ENCODE measurements at regions not wholly inside any gene's neighbourhood (a gene's known extent, or its start where the extent isn't known, plus 50 kb on each side); places are given as distances from the start of the nearest gene placed in this dataset.
"Not testable (repeated sequence)": the region's sequence is repeated elsewhere in the genome, so short reads cannot be mapped to it uniquely, and the experiment has no call there.

- WGBS: 20% methylated on average over 2 of the region's 48 CpGs
- TF ChIP-seq POLR2A (IDR thresholded peaks at IDR 0.05) (no peak), POLR2AphosphoS5 (IDR thresholded peaks at IDR 0.05) (peak in 1 of 3 donors; percentile 17)
- Histone ChIP-seq H3K36me3 (no peaks in the 10 kb centered on the region), H3K9me3 (no peaks in the 10 kb centered on the region), H3K27ac (no peak overlapping the region), H3K4me1 (peaks cover 5% of the 10 kb centered on the region), H3K4me3 (peak overlapping the region; percentile 18), H3K27me3 (peaks cover 21% of the 10 kb centered on the region)
- DNase-seq (ENCODE audit: low spot score in 2 of 2): peak; percentile 81 to 87
Observed at GRCh38 chr22:44620129-44620840, 81.7 kb upstream of the PRR5 start.

DNA sequence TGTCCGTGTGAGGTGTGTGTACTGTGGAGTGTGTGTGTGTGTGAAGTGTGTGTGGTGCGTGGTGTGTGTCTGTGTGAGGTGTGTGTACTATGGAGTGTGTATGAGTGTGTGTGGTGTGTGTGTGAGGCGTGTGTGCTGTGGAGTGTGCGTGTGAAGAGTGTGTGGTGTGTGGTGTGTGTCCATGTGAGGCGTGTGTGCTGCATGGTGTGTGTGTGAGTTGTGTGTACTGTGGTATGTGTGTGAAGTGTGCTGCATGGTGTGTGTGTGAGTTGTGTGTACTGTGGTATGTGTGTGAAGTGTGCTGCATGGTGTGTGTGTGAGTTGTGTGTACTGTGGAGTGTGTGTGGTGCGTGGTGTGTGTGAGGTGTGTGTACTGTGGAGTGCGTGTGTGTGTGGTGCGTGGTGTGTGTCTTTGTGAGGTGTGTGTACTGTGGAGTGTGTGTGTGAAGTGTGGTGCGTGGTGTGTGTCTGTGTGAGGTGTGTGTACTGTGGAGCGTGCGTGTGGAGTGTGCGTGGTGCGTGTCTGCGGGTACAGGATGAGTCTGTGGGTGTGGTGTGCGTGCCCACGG is 82.4 kb upstream of the PRR5 start:
- WGBS: 59% methylated on average over 16 of the region's 16 CpGs
- H3K27ac ChIP-seq; DNase-seq (ENCODE audit: low spot score in 2 of 2); H3K36me3 ChIP-seq; H3K9me3 ChIP-seq; H3K4me1 ChIP-seq; H3K4me3 ChIP-seq: not testable (repeated sequence)
- peaks cover 21% of the 10 kb centered on the region for H3K27me3 ChIP-seq

DNA sequence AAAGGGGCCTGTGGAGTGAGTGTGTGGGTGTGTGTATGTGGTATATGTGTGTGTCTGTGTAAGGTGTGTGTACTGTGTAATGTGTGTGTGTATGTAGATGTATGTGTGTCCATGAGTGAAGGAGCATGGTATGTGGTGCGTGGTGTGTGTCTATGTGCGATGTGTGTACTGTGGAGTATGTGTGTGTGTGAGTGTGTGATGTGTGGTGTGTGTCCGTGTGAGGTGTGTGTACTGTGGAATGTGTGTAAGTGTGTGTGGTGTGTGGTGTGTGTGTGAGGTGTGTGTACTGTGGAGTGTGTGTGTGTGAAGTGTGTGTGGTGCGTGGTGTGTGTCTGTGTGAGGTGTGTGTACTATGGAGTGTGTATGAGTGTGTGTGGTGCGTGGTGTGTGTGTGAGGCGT is 83.1 kb upstream of the PRR5 start:
- H3K27ac ChIP-seq; H3K36me3 ChIP-seq; H3K4me3 ChIP-seq; H3K9me3 ChIP-seq; DNase-seq (ENCODE audit: low spot score in 2 of 2); H3K4me1 ChIP-seq: not testable (repeated sequence)
- WGBS: 85% methylated on average over 6 of the region's 6 CpGs
- peaks cover 21% of the 10 kb centered on the region for H3K27me3 ChIP-seq

- peaks cover 5% of the 10 kb centered on the region for H3K4me1 ChIP-seq
- TF ChIP-seq EP300 (IDR thresholded peaks at IDR 0.05): no peak
- TF ChIP-seq, protein P1, sequence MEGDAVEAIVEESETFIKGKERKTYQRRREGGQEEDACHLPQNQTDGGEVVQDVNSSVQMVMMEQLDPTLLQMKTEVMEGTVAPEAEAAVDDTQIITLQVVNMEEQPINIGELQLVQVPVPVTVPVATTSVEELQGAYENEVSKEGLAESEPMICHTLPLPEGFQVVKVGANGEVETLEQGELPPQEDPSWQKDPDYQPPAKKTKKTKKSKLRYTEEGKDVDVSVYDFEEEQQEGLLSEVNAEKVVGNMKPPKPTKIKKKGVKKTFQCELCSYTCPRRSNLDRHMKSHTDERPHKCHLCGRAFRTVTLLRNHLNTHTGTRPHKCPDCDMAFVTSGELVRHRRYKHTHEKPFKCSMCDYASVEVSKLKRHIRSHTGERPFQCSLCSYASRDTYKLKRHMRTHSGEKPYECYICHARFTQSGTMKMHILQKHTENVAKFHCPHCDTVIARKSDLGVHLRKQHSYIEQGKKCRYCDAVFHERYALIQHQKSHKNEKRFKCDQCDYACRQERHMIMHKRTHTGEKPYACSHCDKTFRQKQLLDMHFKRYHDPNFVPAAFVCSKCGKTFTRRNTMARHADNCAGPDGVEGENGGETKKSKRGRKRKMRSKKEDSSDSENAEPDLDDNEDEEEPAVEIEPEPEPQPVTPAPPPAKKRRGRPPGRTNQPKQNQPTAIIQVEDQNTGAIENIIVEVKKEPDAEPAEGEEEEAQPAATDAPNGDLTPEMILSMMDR (IDR thresholded peaks at IDR 0.05): no peak
- no peak for TF ChIP-seq POLR2A (IDR thresholded peaks at IDR 0.05)
- no peak for TF ChIP-seq POLR2AphosphoS5 (IDR thresholded peaks at IDR 0.05)
- 74% methylated on average over 3 of the region's 17 CpGs for WGBS
- H3K27me3 ChIP-seq: peaks cover 21% of the 10 kb centered on the region
- H3K36me3 ChIP-seq: no peaks in the 10 kb centered on the region
- peaks cover 4% of the 10 kb centered on the region for H3K9me3 ChIP-seq
- no peak for DNase-seq (ENCODE audit: low spot score in 2 of 2)
- H3K27ac ChIP-seq: no peak overlapping the region
- H3K4me3 ChIP-seq: no peak overlapping the region
Observed at GRCh38 chr22:44618400-44618799, 83.6 kb upstream of the PRR5 start.

DNA sequence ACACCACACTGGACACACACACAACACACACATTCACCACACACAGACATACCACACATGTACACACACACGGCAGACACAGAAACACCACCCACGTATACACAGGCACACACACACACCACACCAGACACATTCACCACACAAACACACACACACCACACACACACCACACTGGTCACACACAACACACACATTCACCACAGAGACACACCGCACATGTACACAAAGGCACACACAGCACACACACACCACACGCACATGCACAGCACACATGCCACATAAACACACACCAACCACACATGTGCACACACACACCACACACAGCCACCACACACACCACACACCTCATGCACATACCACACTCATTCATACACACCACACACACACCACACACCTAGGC is 84.2 kb upstream of the PRR5 start:
- Histone ChIP-seq H3K4me3 (no peak overlapping the region), H3K4me1 (peaks cover 5% of the 10 kb centered on the region), H3K27me3 (peaks cover 21% of the 10 kb centered on the region), H3K36me3 (no peaks in the 10 kb centered on the region), H3K9me3 (peaks cover 4% of the 10 kb centered on the region), H3K27ac (no peak overlapping the region)
- TF ChIP-seq EP300 (IDR thresholded peaks at IDR 0.05) (no peak), POLR2A (IDR thresholded peaks at IDR 0.05) (no peak), POLR2AphosphoS5 (IDR thresholded peaks at IDR 0.05) (no peak)
- TF ChIP-seq, protein P1 (IDR thresholded peaks at IDR 0.05): no peak
- 92% methylated on average over 4 of the region's 4 CpGs for WGBS
- DNase-seq (ENCODE audit: low spot score in 2 of 2): no peak

DNA sequence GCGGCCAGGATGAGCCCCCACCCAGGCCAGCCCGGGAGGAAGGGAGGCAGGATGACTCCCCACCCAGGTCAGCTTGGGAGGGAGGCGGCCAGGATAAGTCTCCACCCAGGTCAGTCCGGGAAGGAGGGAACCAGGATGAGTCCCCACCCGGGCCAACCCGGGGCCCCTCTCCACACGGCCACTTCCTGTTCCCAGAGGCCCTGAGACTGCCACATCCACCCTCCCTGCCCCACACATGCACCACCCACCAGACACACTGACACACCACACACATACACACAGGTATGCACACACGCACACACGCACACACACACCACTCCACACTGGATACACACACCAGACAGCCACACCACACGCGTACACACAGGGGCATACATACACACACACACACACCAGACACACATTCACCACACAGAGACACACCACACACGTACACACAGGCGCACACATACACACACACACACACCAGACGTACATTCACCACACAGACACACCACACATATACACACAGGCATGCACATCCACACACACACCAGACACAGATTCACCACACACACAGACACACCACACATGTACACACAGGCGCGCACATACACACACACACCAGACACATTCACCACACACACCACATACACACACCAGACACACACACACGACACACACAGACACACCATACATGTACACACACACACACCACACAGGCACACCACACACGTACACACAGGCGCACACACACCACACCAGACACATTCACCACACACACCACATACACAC is 84.9 kb upstream of the PRR5 start:
- DNase-seq (ENCODE audit: low spot score in 2 of 2): no peak
- Histone ChIP-seq H3K27me3 (peaks cover 20% of the 10 kb centered on the region), H3K9me3 (peaks cover 4% of the 10 kb centered on the region), H3K27ac (no peak overlapping the region), H3K4me1 (peaks cover 5% of the 10 kb centered on the region), H3K36me3 (no peaks in the 10 kb centered on the region), H3K4me3 (no peak overlapping the region)
- WGBS: 74% methylated on average over 15 of the region's 19 CpGs
- TF ChIP-seq POLR2A (IDR thresholded peaks at IDR 0.05): no peak
- TF ChIP-seq EP300 (IDR thresholded peaks at IDR 0.05): no peak
- no peak for TF ChIP-seq POLR2AphosphoS5 (IDR thresholded peaks at IDR 0.05)
- TF ChIP-seq, protein P1 (IDR thresholded peaks at IDR 0.05): no peak

Data from suprapubic skin (tissue), 4 donors.